ENCODE measurements at regions not wholly inside any gene's neighbourhood (a gene's known extent, or its start where the extent isn't known, plus 50 kb on each side); places are given as distances from the start of the nearest gene placed in this dataset.

DNA sequence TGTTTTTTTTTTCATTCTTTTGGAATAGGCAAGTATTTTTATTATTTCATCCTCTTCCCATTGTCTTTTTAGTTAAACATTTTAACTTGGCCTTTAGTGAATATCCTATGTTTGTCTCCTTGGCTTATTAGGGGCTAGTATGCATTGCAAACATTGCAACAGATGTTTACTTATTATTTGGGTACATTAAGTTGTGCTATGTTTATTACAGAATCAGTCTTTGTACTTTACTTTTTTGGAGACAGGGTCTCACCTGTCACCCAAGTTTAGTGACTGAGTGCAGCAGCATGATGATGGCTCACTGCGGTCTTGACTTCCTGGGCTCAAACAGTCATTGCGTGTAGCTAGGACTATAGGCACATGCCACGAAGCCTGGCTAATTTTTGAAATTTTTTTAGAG is 51.1 kb upstream of the NUDT6 start:
- Histone ChIP-seq H3K27ac (ENCODE audit: low read depth in 2 of 2, low read length in 1 of 2) (no peak overlapping the region), H4K20me1 (ENCODE audit: insufficient read depth) (no peaks in the 10 kb centered on the region), H3K27me3 (ENCODE audit: insufficient read depth) (no peaks in the 10 kb centered on the region), H3K9ac (no peak overlapping the region), H3K36me3 (replicated peaks in 1 of 2; ENCODE audit: control insufficient read depth in 1 of 2, insufficient read depth in 2 of 2, low read length in 1 of 2) (peaks cover 12 to 45% of the 10 kb centered on the region in 2 experiments), H2AFZ (ENCODE audit: low read depth) (no peak overlapping the region), H3K9me2 (no peaks in the 10 kb centered on the region), H3K4me2 (no peak overlapping the region), H3K4me1 (ENCODE audit: control insufficient read depth in 1 of 2, insufficient read depth in 2 of 2, low read depth in 1 of 2, low read length in 1 of 2) (no peaks in the 10 kb centered on the region), H3F3A (replicated peaks; ENCODE audit: insufficient read depth) (no peaks in the 10 kb centered on the region), H3K9me3 (no peaks in the 10 kb centered on the region), H3K79me2 (ENCODE audit: insufficient read depth) (0 out of 2 replicates have a peak, but pooled peaks cover 3% of the 10 kb centered on the region), H3K4me3 (ENCODE audit: low read depth in 2 of 2, low read length in 1 of 2) (no peak overlapping the region)
- CTCF ChIA-PET, result no interaction called here
- no peak for TF ChIP-seq CTCF (IDR thresholded peaks at IDR 0.05)
- DNase-seq, result no peak
- WGBS (ENCODE audit: low lambda C conversion rate), result 96% methylated on average over 3 of the region's 3 CpGs
- POLR2A ChIA-PET, result no interaction called here

GRCh38 chr4:122976111-122976510 is 53.7 kb upstream of the NUDT6 start:
- no peak overlapping the region for H2AFZ ChIP-seq (ENCODE audit: low read depth)
- 100% methylated on average over 2 of the region's 2 CpGs for whole genome bisulfite sequencing (ENCODE audit: low lambda C conversion rate)
- peaks cover 6% of the 10 kb centered on the region for H3F3A ChIP-seq (replicated peaks; ENCODE audit: insufficient read depth)
- no peak for TF ChIP-seq FOXM1 (IDR thresholded peaks at IDR 0.05; ENCODE audit: low read depth)
- TF ChIP-seq SMC3 (IDR thresholded peaks at IDR 0.05; ENCODE audit: low read depth, low read length), result no peak
- no peak for TF ChIP-seq EP300 (IDR thresholded peaks at IDR 0.05; ENCODE audit: borderline replicate concordance in 1 of 2, low read depth in 1 of 2, low read length in 1 of 2)
- TF ChIP-seq GABPA (IDR thresholded peaks at IDR 0.05; ENCODE audit: low read depth), result no peak
- no peak for TF ChIP-seq CHD2 (IDR thresholded peaks at IDR 0.05; ENCODE audit: low read length, partially characterized antibody)
- ChIA-PET POLR2A (no interaction called here), CTCF (no interaction called here)
- no peak for DNase-seq
- no peaks in the 10 kb centered on the region for H3K9me2 ChIP-seq
- H3K27me3 ChIP-seq (ENCODE audit: insufficient read depth), result no peaks in the 10 kb centered on the region
- H3K4me3 ChIP-seq (ENCODE audit: low read depth in 2 of 2, low read length in 1 of 2), result no peak overlapping the region
- 0 out of 2 replicates have a peak, but pooled peaks cover 1% of the 10 kb centered on the region for H3K79me2 ChIP-seq (ENCODE audit: insufficient read depth)
- H3K9ac ChIP-seq, result no peak overlapping the region
- H3K4me1 ChIP-seq (ENCODE audit: control insufficient read depth in 1 of 2, insufficient read depth in 2 of 2, low read depth in 1 of 2, low read length in 1 of 2), result no peaks in the 10 kb centered on the region
- H3K27ac ChIP-seq (ENCODE audit: low read depth in 2 of 2, low read length in 1 of 2), result no peak overlapping the region
- no peaks in the 10 kb centered on the region for H4K20me1 ChIP-seq (ENCODE audit: insufficient read depth)
- peaks cover 20 to 48% of the 10 kb centered on the region in 2 experiments for H3K36me3 ChIP-seq (replicated peaks in 1 of 2; ENCODE audit: control insufficient read depth in 1 of 2, insufficient read depth in 2 of 2, low read length in 1 of 2)
- no peaks in the 10 kb centered on the region for H3K9me3 ChIP-seq
- no peak overlapping the region for H3K4me2 ChIP-seq

DNA sequence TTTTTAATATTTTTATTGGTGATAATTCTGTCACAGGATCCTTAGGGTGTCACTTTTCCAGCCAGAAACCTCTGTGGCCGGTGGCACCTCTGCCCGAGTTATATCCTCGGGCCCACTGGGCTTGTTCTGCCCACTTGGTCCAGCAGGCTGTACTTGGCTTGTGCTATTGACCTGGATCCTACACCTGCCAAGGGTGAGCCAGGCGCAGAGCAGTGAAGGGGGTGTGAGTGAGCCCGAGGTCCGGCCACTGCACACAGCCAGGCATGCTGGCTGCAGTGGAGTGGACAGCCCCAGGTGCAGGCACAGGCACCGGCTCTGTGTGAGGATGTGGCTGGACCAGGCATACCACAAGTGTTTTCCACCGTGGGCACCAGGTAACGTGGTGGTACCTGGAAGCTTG is 54.7 kb upstream of the NUDT6 start:
- H3K9me3 ChIP-seq, result no peaks in the 10 kb centered on the region
- WGBS (ENCODE audit: low lambda C conversion rate), result 99% methylated on average over 4 of the region's 9 CpGs
- no peaks in the 10 kb centered on the region for H3K27me3 ChIP-seq (ENCODE audit: insufficient read depth)
- H3K36me3 ChIP-seq (replicated peaks in 1 of 2; ENCODE audit: control insufficient read depth in 1 of 2, insufficient read depth in 2 of 2, low read length in 1 of 2), result peaks cover 22 to 56% of the 10 kb centered on the region in 2 experiments
- peaks cover 8% of the 10 kb centered on the region for H3F3A ChIP-seq (replicated peaks; ENCODE audit: insufficient read depth)
- no peak overlapping the region for H2AFZ ChIP-seq (ENCODE audit: low read depth)
- H3K4me1 ChIP-seq (ENCODE audit: control insufficient read depth in 1 of 2, insufficient read depth in 2 of 2, low read depth in 1 of 2, low read length in 1 of 2), result no peaks in the 10 kb centered on the region
- H3K4me3 ChIP-seq (ENCODE audit: low read depth in 2 of 2, low read length in 1 of 2), result no peak overlapping the region
- DNase-seq, result no peak
- no peak overlapping the region for H3K9ac ChIP-seq
- POLR2A ChIA-PET, result no interaction called here
- TF ChIP-seq EP300 (IDR thresholded peaks at IDR 0.05; ENCODE audit: borderline replicate concordance in 1 of 2, low read depth in 1 of 2, low read length in 1 of 2) (no peak), RCOR1 (IDR thresholded peaks at IDR 0.05; ENCODE audit: low read length) (no peak), NFIC (IDR thresholded peaks at IDR 0.05; ENCODE audit: borderline replicate concordance) (no peak), CHD2 (IDR thresholded peaks at IDR 0.05; ENCODE audit: low read length, partially characterized antibody) (no peak), YY1 (IDR thresholded peaks at IDR 0.05; ENCODE audit: low read depth) (no peak), RAD21 (IDR thresholded peaks at IDR 0.05; ENCODE audit: low read length) (no peak), FOXJ3 (CRISPR knock-in tag; IDR thresholded peaks at IDR 0.05) (no peak), TCF12 (IDR thresholded peaks at IDR 0.05) (no peak), SIN3A (IDR thresholded peaks at IDR 0.05; ENCODE audit: borderline replicate concordance, low read depth, low read length) (no peak), PBX3 (IDR thresholded peaks at IDR 0.05) (no peak), TAF1 (IDR thresholded peaks at IDR 0.05; ENCODE audit: borderline replicate concordance, low read depth, low read length) (no peak), FOXM1 (IDR thresholded peaks at IDR 0.05; ENCODE audit: low read depth) (no peak), JUND (IDR thresholded peaks at IDR 0.05) (no peak), MXI1 (IDR thresholded peaks at IDR 0.05; ENCODE audit: low read depth, low read length) (no peak), ELF1 (IDR thresholded peaks at IDR 0.05) (no peak), TEAD4 (IDR thresholded peaks at IDR 0.05; ENCODE audit: borderline replicate concordance, insufficient read depth) (no peak), MEF2A (IDR thresholded peaks at IDR 0.05; ENCODE audit: borderline replicate concordance, low read depth) (no peak), GABPA (IDR thresholded peaks at IDR 0.05; ENCODE audit: low read depth) (no peak)
- H3K27ac ChIP-seq (ENCODE audit: low read depth in 2 of 2, low read length in 1 of 2), result no peak overlapping the region
- H3K79me2 ChIP-seq (ENCODE audit: insufficient read depth), result peaks cover under 1% of the 10 kb centered on the region; the same call in 1 of the 2 replicates
- no peaks in the 10 kb centered on the region for H3K9me2 ChIP-seq
- no peak overlapping the region for H3K4me2 ChIP-seq
- H4K20me1 ChIP-seq (ENCODE audit: insufficient read depth), result no peaks in the 10 kb centered on the region
- CTCF ChIA-PET, result no interaction called here

All from SK-N-SH (cell line).